ENCODE measurements at regions not wholly inside any gene's neighbourhood (a gene's known extent, or its start where the extent isn't known, plus 50 kb on each side); places are given as distances from the start of the nearest gene placed in this dataset.

GRCh38 chr1:113322439-113322838 lies 67.9 kb upstream of the MAGI3 start:
- TF ChIP-seq POLR2A (IDR thresholded peaks at IDR 0.05; ENCODE audit: low read depth, low read length): no peak
- no peak for TF ChIP-seq POLR2AphosphoS5 (IDR thresholded peaks at IDR 0.05; ENCODE audit: low read depth, low read length)
- no peak for TF ChIP-seq TAF1 (IDR thresholded peaks at IDR 0.05; ENCODE audit: borderline replicate concordance, low read depth, low read length)
